Effector memory CD4-positive, alpha-beta T cell (primary cell): ENCODE measurements at regions not wholly inside any gene's neighbourhood (a gene's known extent, or its start where the extent isn't known, plus 50 kb on each side); places are given as distances from the start of the nearest gene placed in this dataset.
"Not testable (repeated sequence)": the region's sequence is repeated elsewhere in the genome, so short reads cannot be mapped to it uniquely, and the experiment has no call there.

Experiments used
- DNase-seq, 3 donors: peaks; one replicate each; pipeline ENCODE4 v3.0.0-alpha.2; 2020
- H3K27ac ChIP-seq: 2 replicates; pipeline ENCODE4 v1.7.0; 2013; ENCODE audit warnings: mild to moderate bottlenecking, low read length, moderate library complexity; ENCODE audit not compliant: insufficient read depth, poor library complexity, severe bottlenecking
- H3K27me3 ChIP-seq: replicated peaks from 2 replicates; pipeline ENCODE4 v1.7.0; 2013; ENCODE audit warnings: mild to moderate bottlenecking, low read length; ENCODE audit not compliant: insufficient read depth, control insufficient read depth, poor library complexity, severe bottlenecking
- H3K36me3 ChIP-seq: 2 replicates; pipeline ENCODE4 v1.7.0; 2013; ENCODE audit warnings: mild to moderate bottlenecking, low read length, moderate library complexity; ENCODE audit not compliant: control insufficient read depth, insufficient read depth
- H3K4me1 ChIP-seq: 2 replicates; pipeline ENCODE4 v1.7.0; 2013; ENCODE audit warnings: low read length, mild to moderate bottlenecking; ENCODE audit not compliant: control insufficient read depth, insufficient read depth, poor library complexity, severe bottlenecking
- H3K4me3 ChIP-seq: 2 replicates; pipeline ENCODE4 v1.7.0; 2013; ENCODE audit warnings: low read length, low read depth, mild to moderate bottlenecking; ENCODE audit not compliant: insufficient read depth, poor library complexity, severe bottlenecking
- H3K9me3 ChIP-seq: 2 replicates; pipeline ENCODE4 v1.7.0; 2013; ENCODE audit warnings: mild to moderate bottlenecking, low read length, moderate library complexity; ENCODE audit not compliant: control insufficient read depth

DNA sequence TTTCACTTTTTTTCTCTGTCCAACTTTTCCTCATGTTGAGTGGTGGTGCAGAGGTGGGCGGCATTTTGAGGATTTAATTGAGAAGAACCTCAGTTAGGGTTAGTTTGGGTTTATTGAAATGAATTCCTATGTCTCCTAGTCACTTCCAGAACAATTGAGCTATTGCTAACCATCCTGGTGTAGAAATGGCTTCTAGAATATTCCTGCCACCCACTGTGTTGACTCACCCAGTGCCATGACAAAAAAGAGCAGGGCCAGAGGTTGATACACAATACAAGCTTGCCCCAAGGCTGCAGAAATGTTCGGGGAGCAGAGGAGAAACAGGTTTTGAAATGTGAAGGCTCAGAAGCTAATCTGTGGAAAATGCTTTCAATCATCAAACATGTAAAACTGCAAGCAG lies 167.1 kb upstream of the TRIB2 start:
- DNase-seq: no peak
- Histone ChIP-seq H3K4me3 (no peak overlapping the region), H3K27me3 (no peaks in the 10 kb centered on the region), H3K27ac (no peak overlapping the region), H3K9me3 (no peaks in the 10 kb centered on the region), H3K4me1 (peaks cover 4% of the 10 kb centered on the region), H3K36me3 (no peaks in the 10 kb centered on the region)

DNA sequence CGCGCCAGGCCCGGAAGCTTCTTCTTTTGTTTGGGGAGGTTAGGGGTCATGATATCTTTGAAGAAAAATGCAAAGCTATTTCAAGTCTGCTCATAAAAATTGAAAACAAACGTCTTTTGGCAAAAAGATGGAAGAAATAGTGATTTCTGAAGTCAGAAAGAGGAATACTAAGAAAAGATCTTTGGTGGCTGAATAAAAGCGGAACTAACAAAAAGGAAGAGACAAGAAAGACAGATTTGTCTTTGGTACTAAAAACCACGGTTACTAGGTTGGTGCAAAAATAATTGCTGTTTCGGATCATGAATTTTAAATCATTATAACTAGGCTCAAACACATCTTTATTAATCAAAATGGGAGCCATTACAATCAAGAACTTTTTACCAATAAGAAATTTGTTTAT lies 164.6 kb upstream of the TRIB2 start:
- H3K9me3 ChIP-seq: no peaks in the 10 kb centered on the region
- H3K4me1 ChIP-seq: peaks cover 13% of the 10 kb centered on the region
- no peak overlapping the region for H3K4me3 ChIP-seq
- H3K36me3 ChIP-seq: no peaks in the 10 kb centered on the region
- no peaks in the 10 kb centered on the region for H3K27me3 ChIP-seq
- H3K27ac ChIP-seq: no peak overlapping the region
- DNase-seq: no peak

GRCh38 chr2:12554224-12555011 lies 162.3 kb upstream of the TRIB2 start:
- H3K4me3 ChIP-seq: no peak overlapping the region

GRCh38 chr2:12555012-12555645 lies 161.6 kb upstream of the TRIB2 start:
- Histone ChIP-seq H3K9me3 (no peaks in the 10 kb centered on the region), H3K27ac (peak overlapping the region; percentile 44), H3K36me3 (no peaks in the 10 kb centered on the region), H3K27me3 (no peaks in the 10 kb centered on the region), H3K4me1 (peaks cover 17% of the 10 kb centered on the region), H3K4me3 (no peak overlapping the region)
- DNase-seq: no peak

More at GRCh38 chr2:12554224-12555011, 162.3 kb upstream of the TRIB2 start:
- H3K4me1 ChIP-seq: peaks cover 17% of the 10 kb centered on the region
- no peaks in the 10 kb centered on the region for H3K36me3 ChIP-seq
- DNase-seq: no peak
- H3K27ac ChIP-seq: peak overlapping the region; percentile 44
- H3K9me3 ChIP-seq: no peaks in the 10 kb centered on the region
- no peaks in the 10 kb centered on the region for H3K27me3 ChIP-seq

DNA sequence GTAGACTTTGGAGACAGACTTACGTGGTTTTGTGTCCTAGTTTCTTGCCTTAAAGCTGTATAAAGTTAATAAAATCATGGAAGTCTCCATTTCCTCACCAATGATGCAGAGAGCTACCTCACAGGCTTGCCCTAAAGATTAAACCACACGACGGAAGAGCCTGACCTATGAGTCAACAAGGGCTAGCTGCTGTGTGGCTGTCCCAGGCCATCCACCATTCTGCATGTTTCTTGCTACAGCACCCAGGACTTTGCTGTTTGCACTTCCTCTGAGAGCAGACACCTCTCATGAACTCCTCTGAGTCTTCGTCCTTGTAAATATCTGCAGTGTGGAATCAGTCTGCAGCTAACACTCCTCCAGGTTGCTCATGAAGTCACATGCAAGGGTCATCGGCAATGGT lies 160.0 kb upstream of the TRIB2 start:
- H3K4me3 ChIP-seq: no peak overlapping the region
- no peaks in the 10 kb centered on the region for H3K36me3 ChIP-seq
- peaks cover 17% of the 10 kb centered on the region for H3K4me1 ChIP-seq
- H3K27me3 ChIP-seq: no peaks in the 10 kb centered on the region
- H3K27ac ChIP-seq: no peak overlapping the region
- no peak for DNase-seq
- H3K9me3 ChIP-seq: no peaks in the 10 kb centered on the region

GRCh38 chr2:12557688-12558087 lies 159.0 kb upstream of the TRIB2 start:
- DNase-seq: no peak
- H3K27me3 ChIP-seq: no peaks in the 10 kb centered on the region
- H3K4me3 ChIP-seq: no peak overlapping the region
- H3K36me3 ChIP-seq: no peaks in the 10 kb centered on the region
- no peak overlapping the region for H3K27ac ChIP-seq
- H3K4me1 ChIP-seq: peaks cover 17% of the 10 kb centered on the region
- H3K9me3 ChIP-seq: no peaks in the 10 kb centered on the region

GRCh38 chr2:12558519-12558918 lies 158.2 kb upstream of the TRIB2 start:
- no peaks in the 10 kb centered on the region for H3K9me3 ChIP-seq
- DNase-seq: no peak
- H3K4me1 ChIP-seq: peaks cover 17% of the 10 kb centered on the region
- H3K27me3 ChIP-seq: no peaks in the 10 kb centered on the region
- no peaks in the 10 kb centered on the region for H3K36me3 ChIP-seq
- H3K27ac ChIP-seq: no peak overlapping the region
- H3K4me3 ChIP-seq: no peak overlapping the region

- H3K4me1 ChIP-seq: peaks cover 9% of the 10 kb centered on the region
- no peaks in the 10 kb centered on the region for H3K36me3 ChIP-seq
- DNase-seq: no peak
- no peaks in the 10 kb centered on the region for H3K27me3 ChIP-seq
- no peak overlapping the region for H3K4me3 ChIP-seq
- no peak overlapping the region for H3K27ac ChIP-seq
- H3K9me3 ChIP-seq: no peaks in the 10 kb centered on the region
Measured at GRCh38 chr2:12560618-12561017, 156.1 kb upstream of the TRIB2 start.

GRCh38 chr2:12567411-12567810 lies 149.3 kb upstream of the TRIB2 start:
- no peak overlapping the region for H3K27ac ChIP-seq
- no peaks in the 10 kb centered on the region for H3K4me1 ChIP-seq
- H3K27me3 ChIP-seq: no peaks in the 10 kb centered on the region
- no peak for DNase-seq
- no peak overlapping the region for H3K4me3 ChIP-seq
- no peaks in the 10 kb centered on the region for H3K9me3 ChIP-seq
- no peaks in the 10 kb centered on the region for H3K36me3 ChIP-seq

DNA sequence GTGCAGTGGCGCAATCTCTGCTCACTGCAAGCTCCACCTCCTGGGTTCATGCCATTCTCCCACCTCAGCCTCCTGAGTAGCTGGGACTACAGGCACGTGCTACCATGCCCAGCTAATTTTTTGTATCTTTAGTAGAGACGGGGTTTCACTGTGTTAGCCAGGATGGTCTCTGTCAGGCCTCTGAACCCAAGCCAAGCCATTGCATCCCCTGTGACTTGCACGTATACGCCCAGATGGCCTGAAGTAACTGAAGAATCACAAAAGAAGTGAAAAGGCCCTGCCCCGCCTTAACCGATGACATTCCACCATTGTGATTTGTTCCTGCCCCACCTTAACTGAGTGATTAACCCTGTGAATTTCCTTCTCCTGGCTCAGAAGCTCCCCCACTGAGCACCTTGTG lies 147.2 kb upstream of the TRIB2 start:
- H3K4me1 ChIP-seq, H3K27ac ChIP-seq, H3K36me3 ChIP-seq, H3K4me3 ChIP-seq, H3K27me3 ChIP-seq, DNase-seq, H3K9me3 ChIP-seq: not testable (repeated sequence)
